Endothelial cell of umbilical vein (primary cell): ENCODE measurements at regions not wholly inside any gene's neighbourhood (a gene's known extent, or its start where the extent isn't known, plus 50 kb on each side); places are given as distances from the start of the nearest gene placed in this dataset.

Source experiments
- BruUV-seq: library from RNA; stranded (reverse); fragments of 400-500 nt; replicated peaks from 2 replicates; lab custom pipeline; 2021; lab: Mats Ljungman, UMichigan
- CTCF ChIA-PET: fragments of 300-600, 350-600 bp; sonication (Branson Sonifier 250); formaldehyde crosslinking; loops from one replicate; lab custom pipeline; 2021; ENCODE audit warnings: antibody characterized with exemption, inconsistent platforms; lab: Charles Lee
- POLR2A ChIA-PET: fragments of 300-600, 350-600 bp; sonication (Branson Sonifier 250); formaldehyde crosslinking; loops from one replicate; lab custom pipeline; 2021; ENCODE audit warnings: antibody characterized with exemption, inconsistent platforms; lab: Charles Lee
- DNase-seq: peaks from one replicate; pipeline ENCODE4 v3.0.0-alpha.2; 2011; ENCODE audit warnings: low read depth, low spot score
- FAIRE-seq: peaks from 2 replicates; lab custom pipeline; 2011; peaks lifted over from hg19 to GRCh38; lab: Jason Lieb, UNC
- H2AFZ ChIP-seq: 2 replicates; pipeline ENCODE4 v1.6.0; 2012; ENCODE audit warnings: low read depth, low read length, control low read depth, inconsistent platforms
- H3K27ac ChIP-seq: 2 replicates; pipeline ENCODE4 v1.5.1; 2011; ENCODE audit warnings: low read depth, mild to moderate bottlenecking, control low read depth, low read length, moderate library complexity; ENCODE audit not compliant: insufficient read depth
- H3K27me3 ChIP-seq, 2 experiments: 2 replicates each; pipeline versions ENCODE4 v1.6.0 to v1.6.1; 2011; ENCODE audit warnings: low read length in 2 of 2, mixed read lengths in 1 of 2; ENCODE audit not compliant: control insufficient read depth in 2 of 2, insufficient read depth in 2 of 2
- H3K36me3 ChIP-seq, 2 experiments: 2 replicates in 1 of 2; 3 replicates in 1 of 2; pipeline ENCODE4 v1.5.1; 2011; ENCODE audit warnings: low read length in 2 of 2, mild to moderate bottlenecking in 1 of 2, moderate library complexity in 1 of 2; ENCODE audit not compliant: control insufficient read depth in 2 of 2, insufficient read depth in 2 of 2; ENCODE audit errors: extremely low read depth in 1 of 2
- H3K4me1 ChIP-seq: 3 replicates; pipeline ENCODE4 v1.5.1; 2011; ENCODE audit warnings: mild to moderate bottlenecking, low read length; ENCODE audit not compliant: control insufficient read depth, insufficient read depth; ENCODE audit errors: extremely low read depth
- H3K4me2 ChIP-seq: 2 replicates; pipeline ENCODE4 v1.6.1; 2011; ENCODE audit warnings: low read length, control low read depth, mixed read lengths; ENCODE audit not compliant: insufficient read depth
- H3K4me3 ChIP-seq, 3 experiments: fragments of 200-600 bp in 1 of 3; sonication (generic), shearing (Covaris generic) in 1 of 3; replicated peaks in 1 of 3; 2 replicates each; pipeline ENCODE4 v1.5.1; 2011 to 2016; ENCODE audit warnings: control low read depth in 3 of 3, low read length in 3 of 3, mild to moderate bottlenecking in 2 of 3, inconsistent platforms in 1 of 3, low read depth in 1 of 3, moderate library complexity in 1 of 3; ENCODE audit not compliant: insufficient read depth in 1 of 3
- H3K79me2 ChIP-seq: 2 replicates; pipeline ENCODE4 v1.6.0; 2012; ENCODE audit warnings: low read length, inconsistent platforms; ENCODE audit not compliant: control insufficient read depth, insufficient read depth
- H3K9ac ChIP-seq: replicated peaks from 2 replicates; pipeline ENCODE3; 2011; ENCODE audit warnings: low read length, control low read depth; ENCODE audit not compliant: insufficient read depth; ENCODE audit errors: extremely low read depth
- H3K9me1 ChIP-seq: replicated peaks from 3 replicates; pipeline ENCODE4 v1.6.0; 2011; ENCODE audit warnings: mild to moderate bottlenecking, low read length; ENCODE audit not compliant: control insufficient read depth, insufficient read depth; ENCODE audit errors: extremely low read depth
- H3K9me3 ChIP-seq: replicated peaks from 2 replicates; pipeline ENCODE4 v1.5.1; 2012; ENCODE audit warnings: low read length, inconsistent platforms; ENCODE audit not compliant: control insufficient read depth, insufficient read depth
- H4K20me1 ChIP-seq: replicated peaks from 2 replicates; pipeline ENCODE3; 2011; ENCODE audit warnings: mild to moderate bottlenecking, low read length; ENCODE audit not compliant: control insufficient read depth, insufficient read depth; ENCODE audit errors: extremely low read depth
- EZH2 ChIP-seq: IDR thresholded peaks from 2 replicates; pipeline ENCODE4 v1.6.1; 2012; ENCODE audit warnings: borderline replicate concordance, low read depth, mild to moderate bottlenecking, moderate library complexity, low read length, inconsistent platforms; ENCODE audit not compliant: severe bottlenecking
- FOS ChIP-seq: IDR thresholded peaks from 2 replicates; pipeline ENCODE4 v1.6.1; 2011; ENCODE audit warnings: mild to moderate bottlenecking, low read length, moderate library complexity, borderline replicate concordance; ENCODE audit not compliant: insufficient read depth
- GATA2 ChIP-seq: IDR thresholded peaks from 2 replicates; pipeline ENCODE4 v1.7.0; 2011; ENCODE audit warnings: low read depth, mild to moderate bottlenecking, moderate library complexity, mixed read lengths, low read length; ENCODE audit not compliant: insufficient read length, insufficient read depth
- JUN ChIP-seq: IDR thresholded peaks from 2 replicates; pipeline ENCODE4 v1.6.1; 2011; ENCODE audit warnings: borderline replicate concordance, low read depth; ENCODE audit not compliant: insufficient read length, insufficient read depth
- MYC ChIP-seq: IDR thresholded peaks from one replicate; pipeline ENCODE4 v1.6.1; 2011; ENCODE audit warnings: mild to moderate bottlenecking, low read depth, low read length
- POLR2A ChIP-seq: IDR thresholded peaks from 2 replicates; pipeline ENCODE4 v1.6.1; 2012; ENCODE audit warnings: low read depth, mild to moderate bottlenecking, control low read depth, low read length
- POLR2AphosphoS5 ChIP-seq: IDR thresholded peaks from 2 replicates; pipeline ENCODE4 v1.6.1; 2012; ENCODE audit warnings: low read depth, mild to moderate bottlenecking, control low read depth, low read length, moderate library complexity; ENCODE audit not compliant: insufficient read depth
- dilution Hi-C: fragments of 300-500 bp; cut with MboI; formaldehyde crosslinking; loops from one replicate; pipeline ENCODE4 v1.15.0; 2019; ENCODE audit warnings: low sequenced_read_pairs; ENCODE audit not compliant: extremely low pct_ligation_motif_present
- intact Hi-C: fragments of 100-400 bp; cut with micrococcal nuclease; formaldehyde crosslinking; loops from one replicate; pipeline ENCODE4 v1.10.0; 2022
- TF ChIP-seq, protein P1 (sequence below), 2 donors: IDR thresholded peaks; 1 replicate in 1 of 2; 2 replicates in 1 of 2; pipeline ENCODE4 v1.5.1; 2011; ENCODE audit warnings: low read length in 2 of 2, mild to moderate bottlenecking in 2 of 2, moderate library complexity in 2 of 2, control low read depth in 1 of 2, inconsistent platforms in 1 of 2, low read depth in 1 of 2; ENCODE audit not compliant: insufficient read depth in 1 of 2; ENCODE audit errors: extremely low read depth in 1 of 2
- TF ChIP-seq, protein P2 (sequence below): IDR thresholded peaks from 2 replicates; pipeline ENCODE4 v1.6.1; 2011; ENCODE audit not compliant: insufficient read depth, insufficient read length

DNA sequence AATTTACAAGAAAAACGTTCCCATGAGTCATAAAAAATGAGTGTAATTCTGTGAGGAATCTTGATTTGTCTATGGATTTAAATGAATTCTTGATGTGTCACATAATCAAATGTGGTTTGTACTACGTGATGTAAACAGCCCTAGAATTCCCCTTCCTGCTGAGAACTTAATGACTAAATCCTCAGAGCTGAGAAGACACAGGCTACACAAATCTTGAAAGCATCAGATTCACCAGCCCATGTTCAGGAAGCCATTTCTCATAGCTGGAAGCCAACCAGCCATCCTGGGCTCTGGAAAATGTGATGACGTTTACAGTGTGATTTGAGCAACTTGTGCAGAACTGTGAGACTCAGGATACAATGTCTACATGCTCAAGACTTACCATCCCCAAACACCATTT, 193.7 kb upstream of the MME start:
- no peak overlapping the region for H3K9ac ChIP-seq
- TF ChIP-seq FOS, result no peak
- no peak for TF ChIP-seq POLR2A
- TF ChIP-seq, protein P1, sequence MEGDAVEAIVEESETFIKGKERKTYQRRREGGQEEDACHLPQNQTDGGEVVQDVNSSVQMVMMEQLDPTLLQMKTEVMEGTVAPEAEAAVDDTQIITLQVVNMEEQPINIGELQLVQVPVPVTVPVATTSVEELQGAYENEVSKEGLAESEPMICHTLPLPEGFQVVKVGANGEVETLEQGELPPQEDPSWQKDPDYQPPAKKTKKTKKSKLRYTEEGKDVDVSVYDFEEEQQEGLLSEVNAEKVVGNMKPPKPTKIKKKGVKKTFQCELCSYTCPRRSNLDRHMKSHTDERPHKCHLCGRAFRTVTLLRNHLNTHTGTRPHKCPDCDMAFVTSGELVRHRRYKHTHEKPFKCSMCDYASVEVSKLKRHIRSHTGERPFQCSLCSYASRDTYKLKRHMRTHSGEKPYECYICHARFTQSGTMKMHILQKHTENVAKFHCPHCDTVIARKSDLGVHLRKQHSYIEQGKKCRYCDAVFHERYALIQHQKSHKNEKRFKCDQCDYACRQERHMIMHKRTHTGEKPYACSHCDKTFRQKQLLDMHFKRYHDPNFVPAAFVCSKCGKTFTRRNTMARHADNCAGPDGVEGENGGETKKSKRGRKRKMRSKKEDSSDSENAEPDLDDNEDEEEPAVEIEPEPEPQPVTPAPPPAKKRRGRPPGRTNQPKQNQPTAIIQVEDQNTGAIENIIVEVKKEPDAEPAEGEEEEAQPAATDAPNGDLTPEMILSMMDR (IDR thresholded peaks at IDR 0.05; ENCODE audit: extremely low read depth in 1 of 2, insufficient read depth in 1 of 2, low read depth in 1 of 2, low read length in 2 of 2), result no peak
- no peak for TF ChIP-seq EZH2
- TF ChIP-seq, protein P2, sequence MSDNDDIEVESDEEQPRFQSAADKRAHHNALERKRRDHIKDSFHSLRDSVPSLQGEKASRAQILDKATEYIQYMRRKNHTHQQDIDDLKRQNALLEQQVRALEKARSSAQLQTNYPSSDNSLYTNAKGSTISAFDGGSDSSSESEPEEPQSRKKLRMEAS, result no peak
- no peak for TF ChIP-seq GATA2
- TF ChIP-seq JUN, result no peak
- TF ChIP-seq MYC, result no peak
- TF ChIP-seq POLR2AphosphoS5, result no peak

More for the DNA sequence above, 193.7 kb upstream of the MME start:
- Histone ChIP-seq H3K9me3 (no peaks in the 10 kb centered on the region), H3K27ac (no peak overlapping the region), H2AFZ (no peak overlapping the region), H3K4me1 (no peaks in the 10 kb centered on the region), H3K36me3 (no peaks in the 10 kb centered on the region), H3K79me2 (no peaks in the 10 kb centered on the region), H4K20me1 (no peaks in the 10 kb centered on the region), H3K4me3 (no peak overlapping the region), H3K9me1 (no peaks in the 10 kb centered on the region), H3K4me2 (no peak overlapping the region), H3K27me3 (no peaks in the 10 kb centered on the region)
- POLR2A ChIA-PET, result no interaction called here
- no peak for DNase-seq
- intact Hi-C loops (no loop called here), dilution Hi-C loops (no loop called here)
- FAIRE-seq, result no peak
- CTCF ChIA-PET, result no interaction called here
- no TSS peak for BruUV-seq
